ENCODE measurements at regions not wholly inside any gene's neighbourhood (a gene's known extent, or its start where the extent isn't known, plus 50 kb on each side); places are given as distances from the start of the nearest gene placed in this dataset.

DNA sequence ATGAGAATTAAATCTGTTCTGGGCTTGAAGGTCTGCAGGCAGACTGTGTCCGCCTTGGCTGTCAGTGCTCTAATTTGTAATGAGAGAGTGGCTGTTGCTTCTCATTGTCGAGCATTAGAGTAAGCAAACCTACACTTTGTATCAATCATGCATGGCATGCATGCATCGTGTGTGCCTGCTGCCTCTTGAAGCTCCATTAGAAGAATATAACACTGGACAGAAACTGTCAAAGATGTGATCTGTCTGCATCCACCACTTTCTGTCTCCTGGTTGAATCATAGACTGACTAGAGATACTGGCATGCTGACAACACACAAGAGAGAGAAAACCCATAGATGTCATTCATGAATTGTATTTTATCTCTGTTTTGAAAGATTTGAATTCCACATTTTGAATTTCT is 275.0 kb upstream of the NXPH2 start:
- ChIA-PET CTCF (no interaction called here), POLR2A (no interaction called here)
- TF ChIP-seq FOXK2 (IDR thresholded peaks at IDR 0.05) (no peak), FOXA1 (IDR thresholded peaks at IDR 0.05) (no peak), ZNF384 (IDR thresholded peaks at IDR 0.05) (no peak), NFRKB (IDR thresholded peaks at IDR 0.05) (no peak), SP1 (IDR thresholded peaks at IDR 0.05) (no peak), SUZ12 (IDR thresholded peaks at IDR 0.05) (no peak), ARNT (IDR thresholded peaks at IDR 0.05) (no peak), HDGF (IDR thresholded peaks at IDR 0.05; ENCODE audit: borderline replicate concordance) (no peak), ELF4 (IDR thresholded peaks at IDR 0.05) (no peak), TARDBP (IDR thresholded peaks at IDR 0.05) (no peak), BHLHE40 (IDR thresholded peaks at IDR 0.05; ENCODE audit: borderline replicate concordance) (no peak), FOXM1 (IDR thresholded peaks at IDR 0.05; ENCODE audit: borderline replicate concordance) (no peak), PKNOX1 (IDR thresholded peaks at IDR 0.05) (no peak), CTBP1 (IDR thresholded peaks at IDR 0.05; ENCODE audit: borderline replicate concordance) (no peak), L3MBTL2 (conservative IDR thresholded peaks at IDR 0.05) (no peak)
- no peak for DNase-seq (ENCODE audit: extremely low spot score)

DNA sequence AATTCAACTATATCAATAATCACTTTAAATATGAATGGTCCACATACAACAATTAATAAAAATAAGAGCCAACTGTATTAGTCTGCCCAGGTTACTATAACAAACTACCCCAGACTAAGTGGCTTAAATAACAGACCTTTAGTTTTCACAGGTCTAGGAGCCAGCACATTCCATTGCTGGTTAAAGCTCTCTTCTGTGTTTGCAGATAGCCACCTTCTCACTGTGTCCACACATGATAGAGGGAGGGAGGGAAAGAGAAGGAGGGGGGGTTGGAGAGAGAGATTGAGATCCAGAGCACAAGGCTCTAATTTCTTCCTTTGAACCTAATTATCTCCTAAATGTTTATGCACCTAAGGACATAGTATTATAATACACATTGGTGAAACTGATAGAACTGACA is 267.8 kb upstream of the NXPH2 start:
- ChIA-PET CTCF (no interaction called here), POLR2A (no interaction called here)
- DNase-seq (ENCODE audit: extremely low spot score), result no peak
- TF ChIP-seq FOXA1 (IDR thresholded peaks at IDR 0.05) (no peak), LEF1 (IDR thresholded peaks at IDR 0.05; ENCODE audit: borderline replicate concordance) (no peak), SUZ12 (IDR thresholded peaks at IDR 0.05) (no peak), PKNOX1 (IDR thresholded peaks at IDR 0.05) (no peak), HDGF (IDR thresholded peaks at IDR 0.05; ENCODE audit: borderline replicate concordance) (no peak), CTBP1 (IDR thresholded peaks at IDR 0.05; ENCODE audit: borderline replicate concordance) (no peak), FOXK2 (IDR thresholded peaks at IDR 0.05) (no peak), FOXM1 (IDR thresholded peaks at IDR 0.05; ENCODE audit: borderline replicate concordance) (no peak), L3MBTL2 (conservative IDR thresholded peaks at IDR 0.05) (no peak), BHLHE40 (IDR thresholded peaks at IDR 0.05; ENCODE audit: borderline replicate concordance) (no peak), NFRKB (IDR thresholded peaks at IDR 0.05) (no peak), TARDBP (IDR thresholded peaks at IDR 0.05) (no peak)

- no peak for DNase-seq (ENCODE audit: extremely low spot score)
- POLR2A ChIA-PET, result no interaction called here
- no peak for TF ChIP-seq NFRKB (IDR thresholded peaks at IDR 0.05)
- no peak for TF ChIP-seq LEF1 (IDR thresholded peaks at IDR 0.05; ENCODE audit: borderline replicate concordance)
- TF ChIP-seq L3MBTL2 (conservative IDR thresholded peaks at IDR 0.05), result no peak
- TF ChIP-seq SUZ12 (IDR thresholded peaks at IDR 0.05), result no peak
- TF ChIP-seq ZNF384 (IDR thresholded peaks at IDR 0.05), result no peak
- TF ChIP-seq ARNT (IDR thresholded peaks at IDR 0.05), result no peak
- TF ChIP-seq FOXA1 (IDR thresholded peaks at IDR 0.05), result no peak
- no peak for TF ChIP-seq CTBP1 (IDR thresholded peaks at IDR 0.05; ENCODE audit: borderline replicate concordance)
- CTCF ChIA-PET, result no interaction called here
These were observed 265.3 kb upstream of the NXPH2 start for GRCh38 chr2:139045524-139045923.

DNA sequence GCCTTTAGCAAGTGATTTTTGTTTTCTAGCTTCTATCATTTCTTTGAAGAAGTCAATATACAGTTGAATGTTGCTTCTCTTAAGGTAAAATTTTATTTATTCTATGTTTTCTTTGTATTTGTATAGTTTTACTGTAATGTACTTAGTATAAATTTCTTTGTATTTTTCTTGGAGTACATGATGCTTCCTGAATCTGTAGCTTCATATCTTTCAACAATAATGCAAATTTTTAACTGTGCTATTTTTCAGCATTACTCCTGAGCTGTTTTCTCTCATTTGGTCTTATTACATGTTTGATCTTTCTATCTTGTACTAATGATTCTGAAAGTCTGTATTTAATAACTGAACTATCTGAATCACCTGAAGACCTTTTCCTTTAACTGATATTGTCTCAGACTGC is 253.9 kb upstream of the NXPH2 start:
- ChIA-PET CTCF (interaction anchor here (0.6 kb wide), 1 partner anchor 208 kb away, joined by 3 read pairs; no protein-coding TSS in a partner anchor), POLR2A (no interaction called here)
- no peak for TF ChIP-seq HDGF (IDR thresholded peaks at IDR 0.05; ENCODE audit: borderline replicate concordance)
- no peak for TF ChIP-seq ARNT (IDR thresholded peaks at IDR 0.05)
- no peak for TF ChIP-seq SP1 (IDR thresholded peaks at IDR 0.05)
- no peak for TF ChIP-seq BHLHE40 (IDR thresholded peaks at IDR 0.05; ENCODE audit: borderline replicate concordance)
- no peak for TF ChIP-seq FOXA1 (IDR thresholded peaks at IDR 0.05)
- TF ChIP-seq LEF1 (IDR thresholded peaks at IDR 0.05; ENCODE audit: borderline replicate concordance), result no peak
- no peak for TF ChIP-seq TARDBP (IDR thresholded peaks at IDR 0.05)
- TF ChIP-seq FOXK2 (IDR thresholded peaks at IDR 0.05), result no peak
- DNase-seq (ENCODE audit: extremely low spot score), result no peak

- POLR2A ChIA-PET, result no interaction called here
- TF ChIP-seq ARNT (IDR thresholded peaks at IDR 0.05), result no peak
- TF ChIP-seq TARDBP (IDR thresholded peaks at IDR 0.05), result no peak
- TF ChIP-seq L3MBTL2 (conservative IDR thresholded peaks at IDR 0.05), result no peak
- TF ChIP-seq ELF4 (IDR thresholded peaks at IDR 0.05), result no peak
- TF ChIP-seq NFRKB (IDR thresholded peaks at IDR 0.05), result no peak
- TF ChIP-seq HDGF (IDR thresholded peaks at IDR 0.05; ENCODE audit: borderline replicate concordance), result no peak
- TF ChIP-seq FOXM1 (IDR thresholded peaks at IDR 0.05; ENCODE audit: borderline replicate concordance), result no peak
- TF ChIP-seq BHLHE40 (IDR thresholded peaks at IDR 0.05; ENCODE audit: borderline replicate concordance), result no peak
- no peak for TF ChIP-seq FOXK2 (IDR thresholded peaks at IDR 0.05)
- TF ChIP-seq SP1 (IDR thresholded peaks at IDR 0.05), result no peak
- TF ChIP-seq PKNOX1 (IDR thresholded peaks at IDR 0.05), result no peak
- no peak for TF ChIP-seq SUZ12 (IDR thresholded peaks at IDR 0.05)
- TF ChIP-seq CTBP1 (IDR thresholded peaks at IDR 0.05; ENCODE audit: borderline replicate concordance), result no peak
- no peak for TF ChIP-seq LEF1 (IDR thresholded peaks at IDR 0.05; ENCODE audit: borderline replicate concordance)
- TF ChIP-seq FOXA1 (IDR thresholded peaks at IDR 0.05), result no peak
- TF ChIP-seq ZNF384 (IDR thresholded peaks at IDR 0.05), result no peak
- DNase-seq (ENCODE audit: extremely low spot score), result no peak
- CTCF ChIA-PET, result no interaction called here
These were observed 253.1 kb upstream of the NXPH2 start for GRCh38 chr2:139033300-139033699.

GRCh38 chr2:139031722-139032121 is 251.5 kb upstream of the NXPH2 start:
- peak; percentile 31 for DNase-seq (ENCODE audit: extremely low spot score)
- ChIA-PET POLR2A (no interaction called here), CTCF (interaction anchor here (1.4 kb wide), 1 partner anchor 111 kb away, joined by 4 read pairs; no protein-coding TSS in a partner anchor)
- TF ChIP-seq LEF1 (IDR thresholded peaks at IDR 0.05; ENCODE audit: borderline replicate concordance), result no peak
- TF ChIP-seq CTBP1 (IDR thresholded peaks at IDR 0.05; ENCODE audit: borderline replicate concordance), result no peak
- TF ChIP-seq ZNF384 (IDR thresholded peaks at IDR 0.05), result no peak
- no peak for TF ChIP-seq L3MBTL2 (conservative IDR thresholded peaks at IDR 0.05)
- no peak for TF ChIP-seq FOXA1 (IDR thresholded peaks at IDR 0.05)
- TF ChIP-seq SP1 (IDR thresholded peaks at IDR 0.05), result no peak
- no peak for TF ChIP-seq PKNOX1 (IDR thresholded peaks at IDR 0.05)
